Keratinocyte (primary cell): ENCODE measurements at regions not wholly inside any gene's neighbourhood (a gene's known extent, or its start where the extent isn't known, plus 50 kb on each side); places are given as distances from the start of the nearest gene placed in this dataset.

Experiments used
- DNase-seq: peaks from one replicate; pipeline ENCODE4 v3.0.0-alpha.2; 2011; ENCODE audit warnings: low read depth, missing footprints, low spot score
- FAIRE-seq: peaks from 2 replicates; lab custom pipeline; 2011; peaks lifted over from hg19 to GRCh38; lab: Jason Lieb, UNC
- H2AFZ ChIP-seq: 2 replicates; pipeline ENCODE4 v1.6.0; 2012; ENCODE audit warnings: low read length, control low read depth, inconsistent platforms; ENCODE audit not compliant: control insufficient read depth
- H3K27ac ChIP-seq: 2 replicates; pipeline ENCODE4 v1.5.1; 2011; ENCODE audit warnings: low read length; ENCODE audit not compliant: control insufficient read depth, insufficient read depth
- H3K27me3 ChIP-seq: 3 replicates; pipeline ENCODE4 v1.6.0; 2011; ENCODE audit warnings: low read length; ENCODE audit not compliant: control insufficient read depth, insufficient read depth; ENCODE audit errors: extremely low read depth
- H3K36me3 ChIP-seq, 2 experiments: 2 replicates in 1 of 2; 3 replicates in 1 of 2; pipeline ENCODE4 v1.5.1; 2011; ENCODE audit warnings: low read length in 2 of 2, mild to moderate bottlenecking in 1 of 2; ENCODE audit not compliant: control insufficient read depth in 2 of 2, insufficient read depth in 2 of 2; ENCODE audit errors: extremely low read depth in 1 of 2
- H3K4me1 ChIP-seq: 3 replicates; pipeline ENCODE4 v1.5.1; 2011; ENCODE audit warnings: low read length; ENCODE audit not compliant: control insufficient read depth, insufficient read depth; ENCODE audit errors: extremely low read depth
- H3K4me2 ChIP-seq: 3 replicates; pipeline ENCODE4 v1.6.0; 2011; ENCODE audit warnings: low read depth, low read length; ENCODE audit not compliant: control insufficient read depth, insufficient read depth; ENCODE audit errors: extremely low read depth
- H3K4me3 ChIP-seq, 3 experiments: fragments of 200-600 bp in 1 of 3; sonication (generic) in 1 of 3; 2 replicates in 2 of 3; 3 replicates in 1 of 3; pipeline ENCODE4 v1.5.1; 2011 to 2016; ENCODE audit warnings: low read length in 3 of 3, mild to moderate bottlenecking in 3 of 3, control low read depth in 2 of 3, inconsistent platforms in 1 of 3, low read depth in 1 of 3, mixed read lengths in 1 of 3, mixed run types in 1 of 3, moderate library complexity in 1 of 3; ENCODE audit not compliant: control insufficient read depth in 2 of 3, insufficient read depth in 2 of 3; ENCODE audit errors: extremely low read depth in 1 of 3
- H3K79me2 ChIP-seq: 2 replicates; pipeline ENCODE4 v1.6.0; 2012; ENCODE audit warnings: low read length; ENCODE audit not compliant: control insufficient read depth, insufficient read depth
- H3K9ac ChIP-seq: 3 replicates; pipeline ENCODE4 v1.6.0; 2011; ENCODE audit warnings: low read length; ENCODE audit not compliant: control insufficient read depth, insufficient read depth; ENCODE audit errors: extremely low read depth
- H3K9me1 ChIP-seq: 3 replicates; pipeline ENCODE4 v1.6.0; 2011; ENCODE audit warnings: low read length; ENCODE audit not compliant: control insufficient read depth, insufficient read depth; ENCODE audit errors: extremely low read depth
- H3K9me3 ChIP-seq: 2 replicates; pipeline ENCODE4 v1.5.1; 2012; ENCODE audit warnings: low read depth, low read length; ENCODE audit not compliant: control insufficient read depth
- H4K20me1 ChIP-seq: 3 replicates; pipeline ENCODE4 v1.6.0; 2011; ENCODE audit warnings: low read length; ENCODE audit not compliant: control insufficient read depth, insufficient read depth; ENCODE audit errors: extremely low read depth
- CTCF ChIP-seq, 3 experiments: IDR thresholded peaks in 1 of 3; conservative IDR thresholded peaks in 1 of 3; optimal IDR thresholded peaks in 1 of 3; 2 replicates in 2 of 3; 3 replicates in 1 of 3; pipeline versions ENCODE3 to v1.5.1; 2011; ENCODE audit warnings: low read length in 3 of 3, mild to moderate bottlenecking in 3 of 3, moderate library complexity in 2 of 3, control low read depth in 1 of 3, inconsistent platforms in 1 of 3; ENCODE audit not compliant: insufficient read depth in 2 of 3; ENCODE audit errors: extremely low read depth in 1 of 3
- EZH2 ChIP-seq: IDR thresholded peaks from one replicate; pipeline ENCODE4 v1.6.1; 2012; ENCODE audit warnings: inconsistent platforms, mild to moderate bottlenecking, low read length, moderate library complexity
- dilution Hi-C: fragments of 300-500 bp; cut with MboI; formaldehyde crosslinking; loops from one replicate; pipeline ENCODE4 v1.7.0; 2020; ENCODE audit warnings: low sequenced_read_pairs; ENCODE audit not compliant: extremely low pct_ligation_motif_present

- DNase-seq: no peak
- no peak overlapping the region for H2AFZ ChIP-seq
- no peaks in the 10 kb centered on the region for H3K36me3 ChIP-seq
- FAIRE-seq: no peak
- no peaks in the 10 kb centered on the region for H3K79me2 ChIP-seq
- H3K9me1 ChIP-seq: no peaks in the 10 kb centered on the region
- TF ChIP-seq CTCF (optimal IDR thresholded peaks at IDR 0.05 in 1 of 3, IDR thresholded peaks at IDR 0.05 in 1 of 3, conservative IDR thresholded peaks at IDR 0.05 in 1 of 3; ENCODE audit: extremely low read depth in 1 of 3, insufficient read depth in 2 of 3, low read length in 3 of 3): no peak
- no peak for TF ChIP-seq EZH2
- H3K9me3 ChIP-seq: no peaks in the 10 kb centered on the region
- H3K27ac ChIP-seq: no peak overlapping the region
- H3K27me3 ChIP-seq: no peaks in the 10 kb centered on the region
- H3K4me2 ChIP-seq: no peak overlapping the region
- H3K4me1 ChIP-seq: no peaks in the 10 kb centered on the region
- H3K4me3 ChIP-seq: no peak overlapping the region
- H3K9ac ChIP-seq: no peak overlapping the region
- H4K20me1 ChIP-seq: no peaks in the 10 kb centered on the region
- dilution Hi-C loops: no loop called here
Measured at GRCh38 chr4:33512397-33512796, 2731.9 kb downstream of the ARAP2 start.

GRCh38 chr4:33518856-33519255 lies 2725.5 kb downstream of the ARAP2 start:
- FAIRE-seq: no peak
- no peak overlapping the region for H3K9ac ChIP-seq
- dilution Hi-C loops: no loop called here
- no peaks in the 10 kb centered on the region for H3K27me3 ChIP-seq
- H3K27ac ChIP-seq: no peak overlapping the region
- no peaks in the 10 kb centered on the region for H3K36me3 ChIP-seq
- TF ChIP-seq CTCF (optimal IDR thresholded peaks at IDR 0.05 in 1 of 3, IDR thresholded peaks at IDR 0.05 in 1 of 3, conservative IDR thresholded peaks at IDR 0.05 in 1 of 3; ENCODE audit: extremely low read depth in 1 of 3, insufficient read depth in 2 of 3, low read length in 3 of 3): no peak
- H3K4me1 ChIP-seq: no peaks in the 10 kb centered on the region
- no peak overlapping the region for H2AFZ ChIP-seq
- H3K4me2 ChIP-seq: no peak overlapping the region
- no peaks in the 10 kb centered on the region for H3K9me1 ChIP-seq
- H3K9me3 ChIP-seq: no peaks in the 10 kb centered on the region
- no peaks in the 10 kb centered on the region for H4K20me1 ChIP-seq
- H3K4me3 ChIP-seq: no peak overlapping the region
- no peaks in the 10 kb centered on the region for H3K79me2 ChIP-seq
- no peak for DNase-seq
